AML-193 (cell line): ENCODE measurements at regions not wholly inside any gene's neighbourhood (a gene's known extent, or its start where the extent isn't known, plus 50 kb on each side); places are given as distances from the start of the nearest gene placed in this dataset.
"Not testable (repeated sequence)": the region's sequence is repeated elsewhere in the genome, so short reads cannot be mapped to it uniquely, and the experiment has no call there.

Experiments used
- DNase-seq, 2 experiments: peaks; one replicate each; lab custom pipeline; 2025; lab: John Stamatoyannopoulos, UW

GRCh38 chr4:158313566-158313965, 103.3 kb downstream of the TMEM144 start:
- no peak for DNase-seq

- no peak for DNase-seq
These were observed 104.6 kb downstream of the TMEM144 start for GRCh38 chr4:158314756-158315487.

- DNase-seq = no peak
These were observed 105.4 kb downstream of the TMEM144 start for GRCh38 chr4:158315706-158316105.

- no peak for DNase-seq
These were observed 106.0 kb downstream of the TMEM144 start for GRCh38 chr4:158316264-158316663.

GRCh38 chr4:158319880-158320279, 109.6 kb downstream of the TMEM144 start:
- DNase-seq = no peak

GRCh38 chr4:158322109-158322508, 111.8 kb downstream of the TMEM144 start:
- DNase-seq = no peak

GRCh38 chr4:158327525-158327924, 117.2 kb downstream of the TMEM144 start:
- peak; percentile 52 to 91 for DNase-seq

- DNase-seq = no peak
These were observed 121.6 kb downstream of the TMEM144 start for GRCh38 chr4:158331863-158332262.

GRCh38 chr4:158333820-158334219, 123.5 kb downstream of the TMEM144 start:
- DNase-seq = no peak

- DNase-seq = no peak
These were observed 131.6 kb downstream of the TMEM144 start for GRCh38 chr4:158341896-158342295.

- no peak for DNase-seq
These were observed 136.3 kb downstream of the TMEM144 start for GRCh38 chr4:158346576-158346975.

- DNase-seq = no peak
These were observed 137.3 kb downstream of the TMEM144 start for GRCh38 chr4:158347556-158347955.

GRCh38 chr4:158350161-158350560, 139.9 kb downstream of the TMEM144 start:
- no peak for DNase-seq

GRCh38 chr4:158353541-158354304, 143.4 kb downstream of the TMEM144 start:
- no peak for DNase-seq

GRCh38 chr4:158356301-158356700, 146.0 kb downstream of the TMEM144 start:
- no peak for DNase-seq

- not testable (repeated sequence) for DNase-seq
These were observed 153.7 kb upstream of the RXFP1 start for GRCh38 chr4:158367932-158368441.

GRCh38 chr4:158371158-158371557, 150.5 kb upstream of the RXFP1 start:
- DNase-seq = no peak

GRCh38 chr4:158374318-158374717, 147.4 kb upstream of the RXFP1 start:
- DNase-seq = no peak

GRCh38 chr4:158376106-158376840, 145.4 kb upstream of the RXFP1 start:
- DNase-seq = no peak

GRCh38 chr4:158384414-158384813, 137.3 kb upstream of the RXFP1 start:
- no peak for DNase-seq

GRCh38 chr4:158395343-158395742, 126.3 kb upstream of the RXFP1 start:
- no peak for DNase-seq

- no peak for DNase-seq
These were observed 125.8 kb upstream of the RXFP1 start for GRCh38 chr4:158395889-158396288.

GRCh38 chr4:158397781-158398180, 123.9 kb upstream of the RXFP1 start:
- DNase-seq = no peak
